ENCODE measurements at regions not wholly inside any gene's neighbourhood (a gene's known extent, or its start where the extent isn't known, plus 50 kb on each side); places are given as distances from the start of the nearest gene placed in this dataset.

DNA sequence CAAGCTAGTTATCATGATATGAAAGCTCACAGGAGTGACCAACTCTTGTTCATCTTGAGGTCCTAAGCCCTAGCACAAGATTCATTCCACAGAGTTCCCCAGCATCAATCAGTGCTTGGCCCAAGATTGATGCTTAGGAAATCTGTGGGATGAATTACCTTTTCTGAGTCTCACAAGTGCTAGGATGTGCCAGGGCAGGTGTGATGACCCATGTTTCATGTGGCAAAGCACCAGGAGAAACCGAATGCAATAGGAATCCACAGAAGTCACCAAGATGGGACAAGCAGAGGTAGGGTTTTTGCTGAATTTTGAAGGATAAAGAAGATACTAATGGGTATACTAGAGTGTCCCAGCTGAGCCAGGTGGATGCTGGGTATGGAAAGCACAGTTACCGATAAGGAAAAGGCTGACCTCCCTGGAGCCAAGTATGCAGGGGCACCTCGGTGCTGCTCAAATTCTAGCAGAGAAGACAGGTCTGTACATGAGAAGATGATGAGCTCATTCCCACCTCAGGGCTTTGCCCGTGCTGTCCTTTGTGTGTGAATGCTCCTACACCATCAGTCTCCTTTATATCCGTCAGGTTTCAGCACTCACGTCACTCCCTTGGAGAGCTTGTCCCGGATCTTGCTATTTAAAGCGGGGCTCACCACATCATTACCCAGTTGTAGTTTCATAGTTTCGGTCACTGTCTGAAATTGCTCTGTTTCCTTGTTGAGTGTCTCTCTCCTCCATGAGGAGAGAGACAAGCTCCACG, 168.9 kb upstream of the TSC22D1 start:
- TF ChIP-seq, protein P1, sequence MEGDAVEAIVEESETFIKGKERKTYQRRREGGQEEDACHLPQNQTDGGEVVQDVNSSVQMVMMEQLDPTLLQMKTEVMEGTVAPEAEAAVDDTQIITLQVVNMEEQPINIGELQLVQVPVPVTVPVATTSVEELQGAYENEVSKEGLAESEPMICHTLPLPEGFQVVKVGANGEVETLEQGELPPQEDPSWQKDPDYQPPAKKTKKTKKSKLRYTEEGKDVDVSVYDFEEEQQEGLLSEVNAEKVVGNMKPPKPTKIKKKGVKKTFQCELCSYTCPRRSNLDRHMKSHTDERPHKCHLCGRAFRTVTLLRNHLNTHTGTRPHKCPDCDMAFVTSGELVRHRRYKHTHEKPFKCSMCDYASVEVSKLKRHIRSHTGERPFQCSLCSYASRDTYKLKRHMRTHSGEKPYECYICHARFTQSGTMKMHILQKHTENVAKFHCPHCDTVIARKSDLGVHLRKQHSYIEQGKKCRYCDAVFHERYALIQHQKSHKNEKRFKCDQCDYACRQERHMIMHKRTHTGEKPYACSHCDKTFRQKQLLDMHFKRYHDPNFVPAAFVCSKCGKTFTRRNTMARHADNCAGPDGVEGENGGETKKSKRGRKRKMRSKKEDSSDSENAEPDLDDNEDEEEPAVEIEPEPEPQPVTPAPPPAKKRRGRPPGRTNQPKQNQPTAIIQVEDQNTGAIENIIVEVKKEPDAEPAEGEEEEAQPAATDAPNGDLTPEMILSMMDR (IDR thresholded peaks at IDR 0.05): no peak
- TF ChIP-seq SIN3A (IDR thresholded peaks at IDR 0.05; ENCODE audit: borderline replicate concordance, insufficient read depth, low read depth, low read length) (no peak), TCF7L2 (IDR thresholded peaks at IDR 0.05; ENCODE audit: low read depth, low read length) (no peak), POLR2AphosphoS5 (IDR thresholded peaks at IDR 0.05; ENCODE audit: low read depth, low read length) (no peak)
- TF ChIP-seq, protein P2, sequence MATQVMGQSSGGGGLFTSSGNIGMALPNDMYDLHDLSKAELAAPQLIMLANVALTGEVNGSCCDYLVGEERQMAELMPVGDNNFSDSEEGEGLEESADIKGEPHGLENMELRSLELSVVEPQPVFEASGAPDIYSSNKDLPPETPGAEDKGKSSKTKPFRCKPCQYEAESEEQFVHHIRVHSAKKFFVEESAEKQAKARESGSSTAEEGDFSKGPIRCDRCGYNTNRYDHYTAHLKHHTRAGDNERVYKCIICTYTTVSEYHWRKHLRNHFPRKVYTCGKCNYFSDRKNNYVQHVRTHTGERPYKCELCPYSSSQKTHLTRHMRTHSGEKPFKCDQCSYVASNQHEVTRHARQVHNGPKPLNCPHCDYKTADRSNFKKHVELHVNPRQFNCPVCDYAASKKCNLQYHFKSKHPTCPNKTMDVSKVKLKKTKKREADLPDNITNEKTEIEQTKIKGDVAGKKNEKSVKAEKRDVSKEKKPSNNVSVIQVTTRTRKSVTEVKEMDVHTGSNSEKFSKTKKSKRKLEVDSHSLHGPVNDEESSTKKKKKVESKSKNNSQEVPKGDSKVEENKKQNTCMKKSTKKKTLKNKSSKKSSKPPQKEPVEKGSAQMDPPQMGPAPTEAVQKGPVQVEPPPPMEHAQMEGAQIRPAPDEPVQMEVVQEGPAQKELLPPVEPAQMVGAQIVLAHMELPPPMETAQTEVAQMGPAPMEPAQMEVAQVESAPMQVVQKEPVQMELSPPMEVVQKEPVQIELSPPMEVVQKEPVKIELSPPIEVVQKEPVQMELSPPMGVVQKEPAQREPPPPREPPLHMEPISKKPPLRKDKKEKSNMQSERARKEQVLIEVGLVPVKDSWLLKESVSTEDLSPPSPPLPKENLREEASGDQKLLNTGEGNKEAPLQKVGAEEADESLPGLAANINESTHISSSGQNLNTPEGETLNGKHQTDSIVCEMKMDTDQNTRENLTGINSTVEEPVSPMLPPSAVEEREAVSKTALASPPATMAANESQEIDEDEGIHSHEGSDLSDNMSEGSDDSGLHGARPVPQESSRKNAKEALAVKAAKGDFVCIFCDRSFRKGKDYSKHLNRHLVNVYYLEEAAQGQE (IDR thresholded peaks at IDR 0.05; ENCODE audit: insufficient read depth in 1 of 2, low read depth in 2 of 2, low read length in 1 of 2): no peak
- Histone ChIP-seq H3K9me3 (ENCODE audit: control insufficient read depth, insufficient read depth, low read depth, low read length) (no peaks in the 10 kb centered on the region), H3K4me3 (ENCODE audit: low read depth in 2 of 2, low read length in 2 of 2) (no peak overlapping the region), H3K27me3 (ENCODE audit: control insufficient read depth, insufficient read depth, low read length) (no peaks in the 10 kb centered on the region), H3K27ac (ENCODE audit: low read length) (no peak overlapping the region), H3K4me1 (ENCODE audit: control insufficient read depth, insufficient read depth, low read length) (no peaks in the 10 kb centered on the region), H3K36me3 (ENCODE audit: control insufficient read depth, insufficient read depth, low read length) (no peaks in the 10 kb centered on the region)
- ChIA-PET CTCF (no interaction called here), POLR2A (no interaction called here)
- ATAC-seq: no peak
- intact Hi-C loops (cut with micrococcal nuclease; ENCODE audit: unreplicated experiment) (no loop called here), in situ Hi-C loops (cut with HindIII; ENCODE audit: low pct_unique_long_range_greater_than_20kb, low sequenced_read_pairs) (no loop called here)
- no peak for DNase-seq (ENCODE audit: low read depth, low spot score)
- no TSS peak for BruUV-seq (replicated peaks)

DNA sequence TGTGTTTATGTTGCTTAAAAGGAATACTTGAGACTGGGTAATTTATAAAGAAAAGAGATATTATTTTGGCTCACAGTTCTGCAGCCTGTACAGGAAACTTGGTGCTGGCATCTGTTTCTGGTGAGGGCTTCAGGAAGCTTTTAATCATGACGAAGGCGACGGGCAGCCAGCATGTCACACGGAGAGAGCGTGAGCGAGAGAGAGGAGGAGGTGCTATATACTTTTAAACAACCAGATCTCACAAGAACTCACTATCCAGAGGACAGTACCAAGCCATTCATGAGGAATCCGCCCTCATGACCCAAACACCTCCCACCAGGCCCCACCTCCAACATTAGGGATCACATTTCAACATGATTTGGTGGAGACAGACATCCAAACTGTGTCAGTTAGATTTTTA, 163.4 kb upstream of the TSC22D1 start:
- Histone ChIP-seq H3K36me3 (ENCODE audit: control insufficient read depth, insufficient read depth, low read length) (no peaks in the 10 kb centered on the region), H3K4me3 (ENCODE audit: low read depth in 2 of 2, low read length in 2 of 2) (no peak overlapping the region), H3K27me3 (ENCODE audit: control insufficient read depth, insufficient read depth, low read length) (no peaks in the 10 kb centered on the region), H3K9me3 (ENCODE audit: control insufficient read depth, insufficient read depth, low read depth, low read length) (no peaks in the 10 kb centered on the region), H3K4me1 (ENCODE audit: control insufficient read depth, insufficient read depth, low read length) (no peaks in the 10 kb centered on the region), H3K27ac (ENCODE audit: low read length) (no peak overlapping the region)
- DNase-seq (ENCODE audit: low read depth, low spot score): no peak
- intact Hi-C loops (cut with micrococcal nuclease; ENCODE audit: unreplicated experiment): no loop called here
- ATAC-seq: no peak
- in situ Hi-C loops (cut with HindIII; ENCODE audit: low pct_unique_long_range_greater_than_20kb, low sequenced_read_pairs): no loop called here
- BruUV-seq (replicated peaks): no TSS peak
- no peak for TF ChIP-seq SIN3A (IDR thresholded peaks at IDR 0.05; ENCODE audit: borderline replicate concordance, insufficient read depth, low read depth, low read length)
- no peak for TF ChIP-seq POLR2AphosphoS5 (IDR thresholded peaks at IDR 0.05; ENCODE audit: low read depth, low read length)
- TF ChIP-seq, protein P1 (IDR thresholded peaks at IDR 0.05): no peak
- no peak for TF ChIP-seq TCF7L2 (IDR thresholded peaks at IDR 0.05; ENCODE audit: low read depth, low read length)
- TF ChIP-seq, protein P2 (IDR thresholded peaks at IDR 0.05; ENCODE audit: insufficient read depth in 1 of 2, low read depth in 2 of 2, low read length in 1 of 2): no peak
- CTCF ChIA-PET: no interaction called here
- POLR2A ChIA-PET: no interaction called here
